GM12878 (cell line): ENCODE measurements at regions not wholly inside any gene's neighbourhood (a gene's known extent, or its start where the extent isn't known, plus 50 kb on each side); places are given as distances from the start of the nearest gene placed in this dataset.

Source experiments
- CBFB ChIP-seq: IDR thresholded peaks from 2 replicates; pipeline ENCODE4 v1.6.1; 2016; ENCODE audit warnings: antibody characterized with exemption, low read depth
- HDAC2 ChIP-seq: fragments of 200-600 bp; sonication (generic); IDR thresholded peaks from 2 replicates; pipeline ENCODE4 v1.6.1; 2017
- HDAC6 ChIP-seq: fragments of 200-600 bp; sonication (generic); IDR thresholded peaks from one replicate; pipeline ENCODE4 v1.8.0; 2017; ENCODE audit warnings: antibody characterized with exemption; ENCODE audit not compliant: unreplicated experiment
- KDM1A ChIP-seq: fragments of 200-600 bp; sonication (generic); IDR thresholded peaks from 2 replicates; pipeline ENCODE4 v1.6.1; 2016; ENCODE audit warnings: borderline replicate concordance
- MXI1 ChIP-seq: fragments of 150-350 bp; IDR thresholded peaks from 2 replicates; pipeline ENCODE4 v1.6.1; 2011; ENCODE audit warnings: low read depth, mild to moderate bottlenecking, inconsistent platforms, low read length, improper control_type of control experiment
- REST ChIP-seq: IDR thresholded peaks from 2 replicates; pipeline ENCODE4 v1.6.1; 2012; ENCODE audit warnings: mild to moderate bottlenecking, low read depth, low read length
- TF ChIP-seq, protein P1 (sequence below), 3 experiments: IDR thresholded peaks in 2 of 3; conservative IDR thresholded peaks in 1 of 3; 2 replicates each; pipeline ENCODE4 v1.5.1; 2011; ENCODE audit warnings: low read depth in 3 of 3, low read length in 3 of 3, mild to moderate bottlenecking in 3 of 3, control low read depth in 2 of 3, moderate library complexity in 2 of 3, inconsistent platforms in 1 of 3, mixed read lengths in 1 of 3; ENCODE audit not compliant: control insufficient read depth in 2 of 3, insufficient read depth in 1 of 3; ENCODE audit errors: extremely low read depth in 1 of 3
- TF ChIP-seq, protein P2 (sequence below): IDR thresholded peaks from 2 replicates; pipeline ENCODE4 v1.6.1; 2012; ENCODE audit warnings: low read length, inconsistent platforms

DNA sequence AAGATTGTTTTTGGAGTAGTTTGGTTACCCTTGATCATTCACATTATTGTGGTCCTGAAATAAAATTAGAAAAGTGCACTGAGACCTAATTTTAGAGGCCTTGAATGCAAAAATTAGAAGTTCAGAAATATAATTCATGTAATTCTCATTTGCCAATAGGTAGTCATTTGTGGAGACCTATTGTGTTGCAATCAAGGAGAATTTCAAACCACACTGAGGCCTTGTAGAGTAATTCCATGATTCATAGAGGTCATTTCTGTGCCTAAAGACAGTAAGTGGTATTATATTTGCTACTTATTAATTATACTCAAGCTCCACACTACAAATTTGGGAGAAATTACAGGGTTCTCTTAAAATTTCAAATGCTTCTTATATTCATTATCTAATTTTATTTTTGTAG lies 946.8 kb upstream of the POT1 start:
- TF ChIP-seq CBFB: no peak
- TF ChIP-seq, protein P1, sequence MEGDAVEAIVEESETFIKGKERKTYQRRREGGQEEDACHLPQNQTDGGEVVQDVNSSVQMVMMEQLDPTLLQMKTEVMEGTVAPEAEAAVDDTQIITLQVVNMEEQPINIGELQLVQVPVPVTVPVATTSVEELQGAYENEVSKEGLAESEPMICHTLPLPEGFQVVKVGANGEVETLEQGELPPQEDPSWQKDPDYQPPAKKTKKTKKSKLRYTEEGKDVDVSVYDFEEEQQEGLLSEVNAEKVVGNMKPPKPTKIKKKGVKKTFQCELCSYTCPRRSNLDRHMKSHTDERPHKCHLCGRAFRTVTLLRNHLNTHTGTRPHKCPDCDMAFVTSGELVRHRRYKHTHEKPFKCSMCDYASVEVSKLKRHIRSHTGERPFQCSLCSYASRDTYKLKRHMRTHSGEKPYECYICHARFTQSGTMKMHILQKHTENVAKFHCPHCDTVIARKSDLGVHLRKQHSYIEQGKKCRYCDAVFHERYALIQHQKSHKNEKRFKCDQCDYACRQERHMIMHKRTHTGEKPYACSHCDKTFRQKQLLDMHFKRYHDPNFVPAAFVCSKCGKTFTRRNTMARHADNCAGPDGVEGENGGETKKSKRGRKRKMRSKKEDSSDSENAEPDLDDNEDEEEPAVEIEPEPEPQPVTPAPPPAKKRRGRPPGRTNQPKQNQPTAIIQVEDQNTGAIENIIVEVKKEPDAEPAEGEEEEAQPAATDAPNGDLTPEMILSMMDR (IDR thresholded peaks at IDR 0.05 in 2 of 3, conservative IDR thresholded peaks at IDR 0.05 in 1 of 3; ENCODE audit: control insufficient read depth in 2 of 3, extremely low read depth in 1 of 3, insufficient read depth in 1 of 3, low read depth in 3 of 3, low read length in 3 of 3): no peak
- no peak for TF ChIP-seq HDAC2
- TF ChIP-seq, protein P2, sequence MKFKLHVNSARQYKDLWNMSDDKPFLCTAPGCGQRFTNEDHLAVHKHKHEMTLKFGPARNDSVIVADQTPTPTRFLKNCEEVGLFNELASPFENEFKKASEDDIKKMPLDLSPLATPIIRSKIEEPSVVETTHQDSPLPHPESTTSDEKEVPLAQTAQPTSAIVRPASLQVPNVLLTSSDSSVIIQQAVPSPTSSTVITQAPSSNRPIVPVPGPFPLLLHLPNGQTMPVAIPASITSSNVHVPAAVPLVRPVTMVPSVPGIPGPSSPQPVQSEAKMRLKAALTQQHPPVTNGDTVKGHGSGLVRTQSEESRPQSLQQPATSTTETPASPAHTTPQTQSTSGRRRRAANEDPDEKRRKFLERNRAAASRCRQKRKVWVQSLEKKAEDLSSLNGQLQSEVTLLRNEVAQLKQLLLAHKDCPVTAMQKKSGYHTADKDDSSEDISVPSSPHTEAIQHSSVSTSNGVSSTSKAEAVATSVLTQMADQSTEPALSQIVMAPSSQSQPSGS: no peak
- no peak for TF ChIP-seq MXI1
- no peak for TF ChIP-seq REST
- TF ChIP-seq HDAC6: no peak
- TF ChIP-seq KDM1A: no peak
